Endothelial cell of umbilical vein (primary cell): ENCODE measurements at regions not wholly inside any gene's neighbourhood (a gene's known extent, or its start where the extent isn't known, plus 50 kb on each side); places are given as distances from the start of the nearest gene placed in this dataset.
"Not testable (repeated sequence)": the region's sequence is repeated elsewhere in the genome, so short reads cannot be mapped to it uniquely, and the experiment has no call there.

ENCODE experiments used
- BruUV-seq: library from RNA; stranded (reverse); fragments of 400-500 nt; replicated peaks from 2 replicates; lab custom pipeline; 2021; lab: Mats Ljungman, UMichigan
- CTCF ChIA-PET: fragments of 300-600, 350-600 bp; sonication (Branson Sonifier 250); formaldehyde crosslinking; loops from one replicate; lab custom pipeline; 2021; ENCODE audit warnings: antibody characterized with exemption, inconsistent platforms; lab: Charles Lee
- POLR2A ChIA-PET: fragments of 300-600, 350-600 bp; sonication (Branson Sonifier 250); formaldehyde crosslinking; loops from one replicate; lab custom pipeline; 2021; ENCODE audit warnings: antibody characterized with exemption, inconsistent platforms; lab: Charles Lee
- DNase-seq: peaks from one replicate; pipeline ENCODE4 v3.0.0-alpha.2; 2011; ENCODE audit warnings: low read depth, low spot score
- FAIRE-seq: peaks from 2 replicates; lab custom pipeline; 2011; peaks lifted over from hg19 to GRCh38; lab: Jason Lieb, UNC
- H2AFZ ChIP-seq: 2 replicates; pipeline ENCODE4 v1.6.0; 2012; ENCODE audit warnings: low read depth, low read length, control low read depth, inconsistent platforms
- H3K27ac ChIP-seq: 2 replicates; pipeline ENCODE4 v1.5.1; 2011; ENCODE audit warnings: low read depth, mild to moderate bottlenecking, control low read depth, low read length, moderate library complexity; ENCODE audit not compliant: insufficient read depth
- H3K27me3 ChIP-seq, 2 experiments: 2 replicates each; pipeline versions ENCODE4 v1.6.0 to v1.6.1; 2011; ENCODE audit warnings: low read length in 2 of 2, mixed read lengths in 1 of 2; ENCODE audit not compliant: control insufficient read depth in 2 of 2, insufficient read depth in 2 of 2
- H3K36me3 ChIP-seq, 2 experiments: 2 replicates in 1 of 2; 3 replicates in 1 of 2; pipeline ENCODE4 v1.5.1; 2011; ENCODE audit warnings: low read length in 2 of 2, mild to moderate bottlenecking in 1 of 2, moderate library complexity in 1 of 2; ENCODE audit not compliant: control insufficient read depth in 2 of 2, insufficient read depth in 2 of 2; ENCODE audit errors: extremely low read depth in 1 of 2
- H3K4me1 ChIP-seq: 3 replicates; pipeline ENCODE4 v1.5.1; 2011; ENCODE audit warnings: mild to moderate bottlenecking, low read length; ENCODE audit not compliant: control insufficient read depth, insufficient read depth; ENCODE audit errors: extremely low read depth
- H3K4me2 ChIP-seq: 2 replicates; pipeline ENCODE4 v1.6.1; 2011; ENCODE audit warnings: low read length, control low read depth, mixed read lengths; ENCODE audit not compliant: insufficient read depth
- H3K4me3 ChIP-seq, 3 experiments: fragments of 200-600 bp in 1 of 3; sonication (generic), shearing (Covaris generic) in 1 of 3; replicated peaks in 1 of 3; 2 replicates each; pipeline ENCODE4 v1.5.1; 2011 to 2016; ENCODE audit warnings: control low read depth in 3 of 3, low read length in 3 of 3, mild to moderate bottlenecking in 2 of 3, inconsistent platforms in 1 of 3, low read depth in 1 of 3, moderate library complexity in 1 of 3; ENCODE audit not compliant: insufficient read depth in 1 of 3
- H3K79me2 ChIP-seq: 2 replicates; pipeline ENCODE4 v1.6.0; 2012; ENCODE audit warnings: low read length, inconsistent platforms; ENCODE audit not compliant: control insufficient read depth, insufficient read depth
- H3K9ac ChIP-seq: replicated peaks from 2 replicates; pipeline ENCODE3; 2011; ENCODE audit warnings: low read length, control low read depth; ENCODE audit not compliant: insufficient read depth; ENCODE audit errors: extremely low read depth
- H3K9me1 ChIP-seq: replicated peaks from 3 replicates; pipeline ENCODE4 v1.6.0; 2011; ENCODE audit warnings: mild to moderate bottlenecking, low read length; ENCODE audit not compliant: control insufficient read depth, insufficient read depth; ENCODE audit errors: extremely low read depth
- H3K9me3 ChIP-seq: replicated peaks from 2 replicates; pipeline ENCODE4 v1.5.1; 2012; ENCODE audit warnings: low read length, inconsistent platforms; ENCODE audit not compliant: control insufficient read depth, insufficient read depth
- H4K20me1 ChIP-seq: replicated peaks from 2 replicates; pipeline ENCODE3; 2011; ENCODE audit warnings: mild to moderate bottlenecking, low read length; ENCODE audit not compliant: control insufficient read depth, insufficient read depth; ENCODE audit errors: extremely low read depth
- EZH2 ChIP-seq: IDR thresholded peaks from 2 replicates; pipeline ENCODE4 v1.6.1; 2012; ENCODE audit warnings: borderline replicate concordance, low read depth, mild to moderate bottlenecking, moderate library complexity, low read length, inconsistent platforms; ENCODE audit not compliant: severe bottlenecking
- FOS ChIP-seq: IDR thresholded peaks from 2 replicates; pipeline ENCODE4 v1.6.1; 2011; ENCODE audit warnings: mild to moderate bottlenecking, low read length, moderate library complexity, borderline replicate concordance; ENCODE audit not compliant: insufficient read depth
- GATA2 ChIP-seq: IDR thresholded peaks from 2 replicates; pipeline ENCODE4 v1.7.0; 2011; ENCODE audit warnings: low read depth, mild to moderate bottlenecking, moderate library complexity, mixed read lengths, low read length; ENCODE audit not compliant: insufficient read length, insufficient read depth
- JUN ChIP-seq: IDR thresholded peaks from 2 replicates; pipeline ENCODE4 v1.6.1; 2011; ENCODE audit warnings: borderline replicate concordance, low read depth; ENCODE audit not compliant: insufficient read length, insufficient read depth
- POLR2AphosphoS5 ChIP-seq: IDR thresholded peaks from 2 replicates; pipeline ENCODE4 v1.6.1; 2012; ENCODE audit warnings: low read depth, mild to moderate bottlenecking, control low read depth, low read length, moderate library complexity; ENCODE audit not compliant: insufficient read depth
- dilution Hi-C: fragments of 300-500 bp; cut with MboI; formaldehyde crosslinking; loops from one replicate; pipeline ENCODE4 v1.15.0; 2019; ENCODE audit warnings: low sequenced_read_pairs; ENCODE audit not compliant: extremely low pct_ligation_motif_present
- intact Hi-C: fragments of 100-400 bp; cut with micrococcal nuclease; formaldehyde crosslinking; loops from one replicate; pipeline ENCODE4 v1.10.0; 2022
- TF ChIP-seq, protein P1 (sequence below): IDR thresholded peaks from 2 replicates; pipeline ENCODE4 v1.6.1; 2011; ENCODE audit not compliant: insufficient read depth, insufficient read length
- TF ChIP-seq, protein P2 (sequence below), 2 donors: IDR thresholded peaks; 1 replicate in 1 of 2; 2 replicates in 1 of 2; pipeline ENCODE4 v1.5.1; 2011; ENCODE audit warnings: low read length in 2 of 2, mild to moderate bottlenecking in 2 of 2, moderate library complexity in 2 of 2, control low read depth in 1 of 2, inconsistent platforms in 1 of 2, low read depth in 1 of 2; ENCODE audit not compliant: insufficient read depth in 1 of 2; ENCODE audit errors: extremely low read depth in 1 of 2

DNA sequence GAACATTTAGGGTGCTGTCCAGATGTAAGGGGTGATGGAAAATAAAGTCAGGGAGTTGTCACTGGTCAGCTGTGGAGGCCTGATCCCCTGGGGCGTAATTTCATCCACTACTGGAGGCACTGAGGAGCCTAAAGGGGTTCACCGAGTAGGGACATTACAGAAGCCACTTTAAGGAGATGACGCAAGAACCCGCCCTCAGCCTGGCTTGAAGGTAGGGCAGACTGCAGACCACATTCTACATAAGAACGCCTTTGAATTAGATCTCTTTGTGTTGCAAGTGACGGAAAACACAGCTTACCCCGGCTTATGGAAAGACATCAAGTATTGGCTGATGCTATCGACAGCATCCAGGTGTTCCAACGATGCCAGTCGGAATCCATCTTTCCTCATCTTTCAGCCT lies 462.7 kb upstream of the CDH4 start:
- no peak for FAIRE-seq

DNA sequence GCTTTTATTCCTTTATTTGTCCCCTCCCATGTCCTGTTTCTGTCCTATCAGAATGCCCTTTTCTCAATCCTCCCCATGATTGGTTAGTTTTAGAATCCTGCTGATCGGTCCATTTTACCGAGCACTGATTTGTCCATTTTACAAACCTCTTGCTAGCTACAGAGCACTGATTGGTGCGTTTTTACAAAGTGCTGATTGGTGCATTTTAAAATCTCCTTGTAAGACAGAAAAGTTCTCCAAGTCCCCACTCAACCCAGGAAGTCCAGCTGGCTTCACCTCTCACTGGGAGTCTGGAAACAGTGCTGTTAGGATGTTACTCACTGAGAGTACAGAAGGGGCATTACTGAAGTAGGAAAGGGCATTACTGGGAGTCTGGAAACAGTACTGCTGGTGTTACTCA lies 461.7 kb upstream of the CDH4 start:
- H3K36me3 ChIP-seq, H3K9ac ChIP-seq, DNase-seq, H3K4me3 ChIP-seq, H3K4me1 ChIP-seq, H3K9me3 ChIP-seq, BruUV-seq, H4K20me1 ChIP-seq, intact Hi-C loops, H3K79me2 ChIP-seq, H2AFZ ChIP-seq, POLR2A ChIA-PET, H3K27ac ChIP-seq, H3K27me3 ChIP-seq, H3K4me2 ChIP-seq, H3K9me1 ChIP-seq, FAIRE-seq, dilution Hi-C loops: not testable (repeated sequence)
- CTCF ChIA-PET = interaction anchor here (0.6 kb wide), 1 partner anchor 17 kb away, joined by 3 read pairs; no protein-coding TSS in a partner anchor

More for the DNA sequence above, 462.7 kb upstream of the CDH4 start:
- H3K4me3 ChIP-seq = no peak overlapping the region
- TF ChIP-seq, protein P1, sequence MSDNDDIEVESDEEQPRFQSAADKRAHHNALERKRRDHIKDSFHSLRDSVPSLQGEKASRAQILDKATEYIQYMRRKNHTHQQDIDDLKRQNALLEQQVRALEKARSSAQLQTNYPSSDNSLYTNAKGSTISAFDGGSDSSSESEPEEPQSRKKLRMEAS = no peak
- TF ChIP-seq GATA2 = no peak
- TF ChIP-seq POLR2AphosphoS5 = no peak
- no peak for TF ChIP-seq JUN
- TF ChIP-seq EZH2 = no peak
- no peak for TF ChIP-seq FOS
- TF ChIP-seq, protein P2, sequence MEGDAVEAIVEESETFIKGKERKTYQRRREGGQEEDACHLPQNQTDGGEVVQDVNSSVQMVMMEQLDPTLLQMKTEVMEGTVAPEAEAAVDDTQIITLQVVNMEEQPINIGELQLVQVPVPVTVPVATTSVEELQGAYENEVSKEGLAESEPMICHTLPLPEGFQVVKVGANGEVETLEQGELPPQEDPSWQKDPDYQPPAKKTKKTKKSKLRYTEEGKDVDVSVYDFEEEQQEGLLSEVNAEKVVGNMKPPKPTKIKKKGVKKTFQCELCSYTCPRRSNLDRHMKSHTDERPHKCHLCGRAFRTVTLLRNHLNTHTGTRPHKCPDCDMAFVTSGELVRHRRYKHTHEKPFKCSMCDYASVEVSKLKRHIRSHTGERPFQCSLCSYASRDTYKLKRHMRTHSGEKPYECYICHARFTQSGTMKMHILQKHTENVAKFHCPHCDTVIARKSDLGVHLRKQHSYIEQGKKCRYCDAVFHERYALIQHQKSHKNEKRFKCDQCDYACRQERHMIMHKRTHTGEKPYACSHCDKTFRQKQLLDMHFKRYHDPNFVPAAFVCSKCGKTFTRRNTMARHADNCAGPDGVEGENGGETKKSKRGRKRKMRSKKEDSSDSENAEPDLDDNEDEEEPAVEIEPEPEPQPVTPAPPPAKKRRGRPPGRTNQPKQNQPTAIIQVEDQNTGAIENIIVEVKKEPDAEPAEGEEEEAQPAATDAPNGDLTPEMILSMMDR (IDR thresholded peaks at IDR 0.05; ENCODE audit: extremely low read depth in 1 of 2, insufficient read depth in 1 of 2, low read depth in 1 of 2, low read length in 2 of 2) = no peak
- no peaks in the 10 kb centered on the region for H3K36me3 ChIP-seq
- no TSS peak for BruUV-seq
- intact Hi-C loops (no loop called here), dilution Hi-C loops (no loop called here)
- H3K9ac ChIP-seq = no peak overlapping the region
- ChIA-PET POLR2A (no interaction called here), CTCF (interaction anchor here (0.6 kb wide), 1 partner anchor 16 kb away, joined by 3 read pairs; no protein-coding TSS in a partner anchor)
- H3K9me1 ChIP-seq = no peaks in the 10 kb centered on the region
- H4K20me1 ChIP-seq = no peaks in the 10 kb centered on the region
- no peaks in the 10 kb centered on the region for H3K4me1 ChIP-seq
- H3K4me2 ChIP-seq = no peak overlapping the region
- DNase-seq = no peak
- H3K79me2 ChIP-seq = no peaks in the 10 kb centered on the region
- no peaks in the 10 kb centered on the region for H3K27me3 ChIP-seq
- H3K27ac ChIP-seq = no peak overlapping the region
- H2AFZ ChIP-seq = no peak overlapping the region
- H3K9me3 ChIP-seq = peaks cover 3% of the 10 kb centered on the region
